AG10803 (cell line): ENCODE measurements at regions not wholly inside any gene's neighbourhood (a gene's known extent, or its start where the extent isn't known, plus 50 kb on each side); places are given as distances from the start of the nearest gene placed in this dataset.

Source experiments
- DNase-seq: peaks from one replicate; pipeline ENCODE4 v3.0.0; 2010; ENCODE audit warnings: low read depth
- H3K4me3 ChIP-seq: 2 replicates; pipeline ENCODE4 v1.5.1; 2011; ENCODE audit warnings: mild to moderate bottlenecking, low read length, control low read depth
- TF ChIP-seq, protein P1 (sequence below): conservative IDR thresholded peaks from 2 replicates; pipeline ENCODE4 v1.5.1; 2011; ENCODE audit warnings: mild to moderate bottlenecking, low read length, control low read depth, inconsistent platforms

- TF ChIP-seq, protein P1, sequence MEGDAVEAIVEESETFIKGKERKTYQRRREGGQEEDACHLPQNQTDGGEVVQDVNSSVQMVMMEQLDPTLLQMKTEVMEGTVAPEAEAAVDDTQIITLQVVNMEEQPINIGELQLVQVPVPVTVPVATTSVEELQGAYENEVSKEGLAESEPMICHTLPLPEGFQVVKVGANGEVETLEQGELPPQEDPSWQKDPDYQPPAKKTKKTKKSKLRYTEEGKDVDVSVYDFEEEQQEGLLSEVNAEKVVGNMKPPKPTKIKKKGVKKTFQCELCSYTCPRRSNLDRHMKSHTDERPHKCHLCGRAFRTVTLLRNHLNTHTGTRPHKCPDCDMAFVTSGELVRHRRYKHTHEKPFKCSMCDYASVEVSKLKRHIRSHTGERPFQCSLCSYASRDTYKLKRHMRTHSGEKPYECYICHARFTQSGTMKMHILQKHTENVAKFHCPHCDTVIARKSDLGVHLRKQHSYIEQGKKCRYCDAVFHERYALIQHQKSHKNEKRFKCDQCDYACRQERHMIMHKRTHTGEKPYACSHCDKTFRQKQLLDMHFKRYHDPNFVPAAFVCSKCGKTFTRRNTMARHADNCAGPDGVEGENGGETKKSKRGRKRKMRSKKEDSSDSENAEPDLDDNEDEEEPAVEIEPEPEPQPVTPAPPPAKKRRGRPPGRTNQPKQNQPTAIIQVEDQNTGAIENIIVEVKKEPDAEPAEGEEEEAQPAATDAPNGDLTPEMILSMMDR, result no peak
- no peak for DNase-seq
These were observed 118.8 kb upstream of the AKR1E2 start for GRCh38 chr10:4707221-4707620.

GRCh38 chr10:4704034-4704545, 121.9 kb upstream of the AKR1E2 start:
- peak; percentile 88 for DNase-seq
- TF ChIP-seq, protein P1, result no peak
- H3K4me3 ChIP-seq, result no peak overlapping the region

More at GRCh38 chr10:4707221-4707620, 118.8 kb upstream of the AKR1E2 start:
- no peak overlapping the region for H3K4me3 ChIP-seq

- H3K4me3 ChIP-seq, result no peak overlapping the region
- DNase-seq, result no peak
- TF ChIP-seq, protein P1, result no peak
These were observed 125.0 kb upstream of the AKR1E2 start for GRCh38 chr10:4701016-4701415.

DNA sequence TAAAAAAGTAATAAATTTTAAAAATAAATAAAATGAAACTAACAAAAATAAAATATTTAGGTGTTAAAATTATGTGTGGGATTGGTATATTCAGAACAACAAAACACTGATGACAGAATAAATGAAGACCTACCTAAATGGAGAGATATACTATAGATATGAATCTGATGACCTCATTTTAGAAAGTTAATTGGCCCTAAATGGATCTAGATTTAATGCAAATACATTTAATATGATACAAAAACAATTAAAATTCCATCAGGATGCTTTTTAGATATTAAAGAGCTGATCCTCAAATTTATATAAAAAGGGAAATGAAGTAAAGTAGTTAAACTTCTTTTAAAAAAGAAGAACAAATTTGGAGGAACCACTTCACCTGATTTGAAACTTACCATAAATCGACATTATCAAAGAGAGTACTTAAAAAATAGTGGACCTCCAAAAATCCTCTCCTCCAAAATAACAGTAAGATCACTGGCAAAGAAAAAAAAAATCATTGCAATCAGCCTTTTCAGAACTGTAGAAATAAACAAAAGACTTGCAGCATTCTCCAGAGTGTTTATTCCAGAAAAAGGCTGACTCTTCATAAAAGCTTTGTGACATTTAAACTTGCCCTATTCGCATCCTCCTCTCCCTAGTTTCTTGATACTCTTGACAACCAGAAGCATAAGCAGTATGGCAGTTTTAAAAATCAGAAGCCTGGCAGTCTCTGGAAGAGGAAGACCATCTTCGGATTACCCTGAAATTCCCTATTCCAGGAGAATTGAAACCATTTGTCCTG, 125.9 kb upstream of the AKR1E2 start:
- TF ChIP-seq, protein P1, result no peak
- no peak for DNase-seq
- no peak overlapping the region for H3K4me3 ChIP-seq

DNA sequence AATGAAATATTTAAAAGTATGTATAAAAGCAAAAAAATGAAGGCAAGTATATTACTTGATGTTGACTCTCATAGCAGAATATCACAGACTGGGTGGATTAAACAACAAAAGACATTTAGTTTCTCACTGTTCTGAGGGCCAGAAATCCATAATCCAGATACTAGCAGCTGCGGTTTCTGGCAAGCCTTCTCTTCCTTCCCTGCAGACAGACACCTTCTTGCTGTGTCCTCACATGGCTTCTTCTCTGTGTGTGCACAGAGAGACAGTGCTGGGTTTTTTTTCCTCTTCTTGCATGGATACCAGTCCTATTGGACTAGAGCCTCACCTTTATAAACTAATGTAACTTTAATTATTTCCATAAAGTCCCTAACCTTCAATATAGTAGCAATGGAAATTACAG, 127.9 kb upstream of the AKR1E2 start:
- TF ChIP-seq, protein P1, result no peak
- no peak overlapping the region for H3K4me3 ChIP-seq
- peak; percentile 53 for DNase-seq

DNA sequence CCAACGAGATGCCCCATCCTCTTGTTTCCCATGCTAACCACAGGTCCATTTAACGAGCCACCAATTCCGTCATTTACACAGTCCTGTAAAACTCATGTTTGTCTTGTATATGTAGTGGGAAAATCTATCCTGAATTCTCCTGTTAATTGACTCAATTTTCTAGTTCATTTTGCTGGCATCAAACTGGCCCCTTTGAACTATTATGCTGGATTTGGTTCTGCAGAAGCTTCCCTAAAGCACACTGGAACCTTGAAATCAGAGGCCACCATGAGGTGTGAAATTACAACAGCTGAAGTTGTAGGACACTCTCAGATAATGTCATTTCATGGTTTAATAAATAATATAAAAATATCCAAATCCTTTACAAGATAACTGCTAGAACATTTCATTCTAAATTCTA, 129.8 kb upstream of the AKR1E2 start:
- TF ChIP-seq, protein P1, result no peak
- no peak for DNase-seq
- H3K4me3 ChIP-seq, result no peak overlapping the region

GRCh38 chr10:4693967-4694366, 132.0 kb upstream of the AKR1E2 start:
- DNase-seq, result no peak
- H3K4me3 ChIP-seq, result no peak overlapping the region
- TF ChIP-seq, protein P1, result no peak
